NCI-H1694 (cell line): ENCODE measurements at regions not wholly inside any gene's neighbourhood (a gene's known extent, or its start where the extent isn't known, plus 50 kb on each side); places are given as distances from the start of the nearest gene placed in this dataset.
A peak's percentile ranks its signal among the peaks of the same experiment; 100 is the strongest.
"Not testable (repeated sequence)": the region's sequence is repeated elsewhere in the genome, so short reads cannot be mapped to it uniquely, and the experiment has no call there.

ENCODE experiments used
- DNase-seq: peaks from one replicate; lab custom pipeline; 2025; lab: John Stamatoyannopoulos, UW

DNA sequence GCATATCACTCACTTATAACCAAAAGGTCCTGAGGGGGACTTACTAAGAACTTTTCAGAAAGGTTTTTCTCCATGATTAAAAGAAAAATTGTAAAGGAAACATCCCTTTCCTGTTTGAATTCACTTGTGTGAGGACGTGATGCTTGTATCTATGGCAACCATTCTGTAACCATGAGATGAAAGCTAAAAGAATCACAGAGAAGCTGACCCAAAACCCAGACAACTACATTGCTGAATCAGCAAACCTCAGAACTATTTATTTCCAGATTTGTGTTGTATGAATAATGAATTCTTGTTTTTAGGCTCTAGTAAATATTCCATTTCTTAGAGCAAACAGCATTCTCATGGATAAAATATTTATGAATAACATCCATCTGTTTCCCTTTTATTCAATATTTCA lies 91.2 kb downstream of the RCHY1 start:
- no peak for DNase-seq

DNA sequence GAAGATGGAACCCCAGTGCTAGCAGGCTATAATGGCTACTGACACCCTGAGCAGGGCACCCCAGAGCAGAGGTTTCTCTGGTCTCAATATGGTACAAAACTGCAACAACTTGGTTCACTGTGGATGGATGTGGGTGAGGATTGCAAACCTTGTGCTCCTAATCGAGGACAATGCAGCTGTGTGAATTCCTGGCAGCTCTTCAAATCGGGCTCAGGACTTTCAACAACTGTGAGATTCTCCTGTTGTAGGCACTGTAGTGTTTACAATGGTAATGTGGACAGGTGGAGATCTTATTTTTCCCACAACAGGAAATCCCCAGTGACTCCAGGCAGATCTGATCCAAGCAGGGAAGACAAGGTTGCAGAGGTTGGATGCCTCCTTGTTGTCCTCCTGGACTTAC lies 101.5 kb downstream of the RCHY1 start:
- DNase-seq: no peak

DNA sequence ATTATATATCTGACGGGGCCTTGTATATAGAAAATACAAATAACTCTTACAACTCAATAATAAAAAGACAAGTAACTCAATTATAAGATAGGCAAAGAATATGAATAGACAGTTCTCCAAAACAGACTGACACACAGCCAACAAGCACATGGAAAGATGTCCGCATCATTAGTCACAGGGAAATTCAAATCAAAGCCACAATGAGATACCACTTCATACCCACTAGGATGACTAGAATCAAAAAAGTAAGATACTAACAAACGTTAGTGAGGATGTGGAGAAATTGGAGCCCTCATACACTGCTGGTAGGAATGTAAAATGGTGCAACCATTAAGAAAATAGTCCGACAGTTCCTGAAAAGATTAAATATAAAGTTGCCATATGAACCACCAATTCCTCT lies 115.7 kb downstream of the RCHY1 start:
- no peak for DNase-seq

DNA sequence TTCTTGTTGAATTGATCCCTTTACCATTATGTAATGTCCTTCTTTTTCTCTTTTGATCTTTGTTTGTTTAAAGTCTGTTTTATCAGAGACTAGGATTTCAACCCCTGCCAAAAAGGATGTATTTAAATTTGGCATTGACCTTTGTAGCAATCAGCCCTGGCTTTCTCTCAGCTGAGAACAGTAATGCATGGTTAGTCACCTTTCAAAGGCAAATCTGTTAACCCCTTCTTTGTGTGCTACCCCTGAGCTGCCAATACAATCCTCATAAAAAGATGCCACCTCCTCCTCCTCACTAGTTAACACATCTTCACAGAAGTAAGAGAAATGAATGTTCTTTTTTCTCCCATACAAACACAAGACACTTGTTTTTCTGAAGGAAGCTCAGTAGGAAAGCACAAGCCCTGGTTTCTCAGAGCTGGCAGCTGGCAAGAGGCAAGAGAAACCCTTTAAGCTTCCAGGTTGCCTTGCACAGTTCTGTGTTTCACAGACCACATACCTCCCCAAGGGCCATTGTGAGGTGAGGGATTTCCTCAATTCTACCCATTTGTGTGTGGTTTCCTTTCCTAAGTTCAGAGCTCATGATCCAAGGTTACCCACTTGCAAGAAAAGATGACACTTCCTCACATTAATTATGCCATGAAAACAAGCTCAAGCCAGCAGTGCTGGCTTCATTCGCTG lies 122.6 kb downstream of the RCHY1 start:
- no peak for DNase-seq

DNA sequence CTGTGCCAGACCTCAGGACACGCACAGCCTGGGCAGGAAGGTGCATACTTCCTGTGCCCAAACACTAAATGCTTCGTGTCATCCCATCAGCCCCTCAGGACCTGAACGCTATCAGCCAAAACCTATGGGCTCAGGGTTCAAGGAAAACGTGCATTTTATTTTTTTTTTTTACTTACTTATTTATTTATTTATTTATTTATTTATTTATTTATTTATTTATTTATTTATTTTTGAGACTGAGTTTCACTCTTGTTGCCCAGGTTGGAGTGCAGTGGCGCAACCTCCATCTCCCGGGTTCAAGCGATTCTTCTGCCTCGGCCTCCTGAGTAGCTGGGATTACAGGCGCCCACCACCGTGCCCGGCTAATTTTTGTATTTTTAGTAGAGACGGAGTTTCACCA lies 127.8 kb downstream of the RCHY1 start:
- DNase-seq: not testable (repeated sequence)

DNA sequence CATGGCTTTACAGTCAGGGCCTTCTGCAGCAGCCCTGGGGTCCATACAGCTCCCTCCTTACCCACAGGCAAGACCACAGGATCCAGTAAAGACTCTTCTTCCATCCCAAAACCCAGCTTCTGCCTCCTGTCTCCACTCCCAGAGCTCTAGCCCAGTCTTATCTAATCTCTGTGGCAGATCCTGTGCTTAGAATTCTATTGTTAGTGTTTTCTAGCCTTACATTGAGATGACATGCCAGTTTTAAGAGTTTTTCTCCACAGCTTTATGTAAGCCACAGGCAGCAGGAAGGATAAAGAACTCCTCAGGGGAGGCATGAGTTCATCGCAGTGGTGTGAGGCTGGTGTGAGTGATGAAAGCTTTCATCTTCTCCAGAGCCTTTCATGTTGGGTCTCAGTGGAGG lies 129.1 kb downstream of the RCHY1 start:
- DNase-seq: no peak

DNA sequence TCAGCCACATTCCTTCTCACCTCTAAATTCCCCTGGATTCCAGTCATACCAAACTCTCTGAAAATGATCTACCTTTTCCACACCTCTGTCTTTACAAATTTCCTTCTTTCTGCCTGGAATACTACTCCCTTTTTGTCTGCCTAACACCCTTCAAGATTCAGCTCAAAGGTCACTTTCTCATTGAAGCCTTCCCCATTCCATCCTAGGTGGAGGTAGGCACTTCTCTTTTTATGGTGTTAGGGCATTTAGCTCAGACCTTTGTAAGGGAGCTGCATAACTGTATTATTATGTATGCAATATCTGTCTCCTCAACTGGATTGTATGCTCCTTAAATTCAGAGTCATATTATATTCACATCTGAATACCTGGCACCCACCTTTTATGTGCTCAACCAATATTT lies 137.7 kb downstream of the RCHY1 start:
- DNase-seq: no peak

GRCh38 chr4:75371915-75372314 lies 142.3 kb downstream of the RCHY1 start:
- no peak for DNase-seq

DNA sequence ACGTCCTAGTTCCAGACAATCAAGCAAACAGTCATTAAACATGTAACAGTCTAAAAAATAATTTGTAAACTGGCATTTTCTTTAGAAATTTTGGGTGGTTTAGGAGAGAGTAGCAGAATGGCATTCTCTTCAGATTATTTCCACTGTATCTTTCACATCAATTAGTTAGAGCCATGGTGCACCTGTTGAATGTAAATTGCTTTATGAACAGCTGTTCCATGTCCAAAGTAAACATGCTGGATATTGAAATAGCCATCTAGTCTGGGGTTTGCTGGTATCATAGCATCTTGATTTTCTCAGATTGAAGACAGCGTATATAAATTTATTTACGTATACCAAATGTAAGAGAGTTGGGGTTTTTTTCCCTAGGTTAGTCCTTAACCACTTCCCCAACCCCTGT lies 143.6 kb downstream of the RCHY1 start:
- DNase-seq: no peak

GRCh38 chr4:75345423-75345822 lies 168.8 kb downstream of the RCHY1 start:
- no peak for DNase-seq

DNA sequence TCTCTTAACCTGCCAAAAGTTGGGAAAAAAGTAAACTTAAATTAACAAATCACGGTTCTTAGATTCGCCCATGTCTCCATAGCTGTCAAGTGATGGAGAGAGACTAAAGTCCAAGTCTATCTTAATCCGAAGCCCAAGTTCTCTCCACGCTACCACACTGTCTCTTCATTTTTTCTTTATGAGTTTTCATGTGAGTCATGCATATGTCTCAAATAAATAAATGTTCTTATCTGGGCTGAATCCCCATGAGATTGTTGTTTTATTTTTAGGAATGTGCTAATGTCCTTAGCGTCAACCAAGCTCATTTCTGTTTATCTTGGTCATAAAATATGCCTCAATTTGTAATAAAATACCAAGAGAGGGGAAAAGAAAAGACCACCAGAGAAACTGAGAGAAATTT lies 169.3 kb downstream of the RCHY1 start:
- DNase-seq: no peak

DNA sequence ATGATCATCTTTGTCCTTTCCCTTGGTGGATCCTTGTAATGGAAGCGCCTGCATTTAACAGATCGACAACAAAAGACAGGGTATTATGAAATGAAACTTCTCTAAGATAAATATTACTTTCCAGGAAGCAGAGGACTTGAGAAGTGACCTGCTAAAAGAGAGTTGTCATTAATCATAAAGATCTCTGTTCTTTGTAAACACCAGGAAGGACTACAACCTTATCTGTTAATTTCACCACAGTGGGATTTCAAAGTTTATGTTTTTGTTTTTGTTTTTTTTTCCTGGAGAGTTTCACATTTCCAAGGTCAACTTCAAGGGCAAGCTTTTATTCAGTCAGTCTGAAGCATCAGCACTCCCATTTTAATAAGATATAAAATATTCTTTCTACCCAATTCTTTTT lies 170.9 kb downstream of the RCHY1 start:
- no peak for DNase-seq

GRCh38 chr4:75340561-75340960 lies 173.6 kb downstream of the RCHY1 start:
- no peak for DNase-seq

- no peak for DNase-seq
Measured at GRCh38 chr4:75338352-75338880, 175.8 kb downstream of the RCHY1 start.

DNA sequence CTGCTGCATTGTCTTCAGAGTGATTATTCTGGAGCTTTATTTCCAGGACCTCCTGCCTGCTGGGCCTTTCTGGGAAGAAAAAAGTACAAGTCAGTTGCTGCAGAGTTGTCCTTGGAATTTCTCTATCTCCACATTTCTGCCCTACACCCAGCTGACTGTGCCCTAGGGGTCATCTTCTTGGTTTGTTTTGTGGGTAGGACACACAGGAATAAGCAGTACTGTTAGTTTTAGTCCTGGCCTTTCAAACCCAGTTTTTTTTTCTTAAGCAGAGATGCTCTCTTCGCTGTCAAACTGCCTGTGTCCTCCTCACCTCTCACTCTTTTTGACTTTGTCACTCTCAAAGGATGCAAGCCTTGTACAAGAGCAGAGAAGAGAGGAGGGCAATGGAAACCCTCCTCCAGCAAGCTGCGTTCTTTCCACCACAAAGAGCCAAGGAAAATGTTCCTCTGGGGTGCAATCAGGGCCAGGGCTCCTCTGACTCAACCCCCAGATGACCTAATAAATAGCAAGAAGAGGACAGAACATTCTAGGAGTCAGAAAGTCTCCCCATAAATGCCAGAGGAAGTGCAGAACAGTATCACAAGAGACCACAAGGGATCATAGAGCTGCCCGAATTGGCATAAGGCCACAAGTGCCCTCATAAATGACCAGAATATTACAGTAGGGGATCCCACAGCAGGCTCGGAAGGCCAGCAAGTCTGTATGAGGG lies 186.2 kb downstream of the RCHY1 start:
- no peak for DNase-seq

DNA sequence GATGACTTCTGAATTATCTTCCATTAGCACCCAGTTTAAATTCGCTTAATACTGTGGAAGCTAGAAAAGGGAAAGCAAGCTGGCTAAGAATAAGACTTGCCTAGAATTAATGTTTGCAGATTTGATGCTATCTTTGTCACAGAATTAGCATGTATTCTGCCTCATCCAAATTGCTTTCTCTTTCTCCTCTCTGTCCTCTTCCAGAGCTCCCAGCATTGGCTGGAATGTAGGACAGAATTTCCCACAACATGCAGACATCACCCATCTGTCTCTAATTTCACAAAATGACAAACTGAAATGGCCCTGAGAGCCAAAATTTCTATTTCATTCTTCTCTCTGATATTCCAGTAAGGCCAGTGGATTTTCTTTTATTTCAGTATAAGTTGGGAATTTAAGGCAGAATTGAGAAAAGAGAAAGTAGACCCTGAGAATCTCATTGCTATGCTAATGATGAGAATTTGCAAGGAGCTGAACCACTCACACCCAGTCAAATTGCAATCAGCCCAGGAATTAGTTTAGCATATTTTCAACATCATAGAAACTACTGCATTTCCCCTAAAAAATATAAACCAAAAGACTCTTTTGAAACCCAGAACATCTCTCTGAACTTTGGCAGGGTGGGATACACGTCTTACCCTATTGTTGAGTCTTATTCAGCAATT lies 188.8 kb downstream of the RCHY1 start:
- DNase-seq: peak; percentile 8

DNA sequence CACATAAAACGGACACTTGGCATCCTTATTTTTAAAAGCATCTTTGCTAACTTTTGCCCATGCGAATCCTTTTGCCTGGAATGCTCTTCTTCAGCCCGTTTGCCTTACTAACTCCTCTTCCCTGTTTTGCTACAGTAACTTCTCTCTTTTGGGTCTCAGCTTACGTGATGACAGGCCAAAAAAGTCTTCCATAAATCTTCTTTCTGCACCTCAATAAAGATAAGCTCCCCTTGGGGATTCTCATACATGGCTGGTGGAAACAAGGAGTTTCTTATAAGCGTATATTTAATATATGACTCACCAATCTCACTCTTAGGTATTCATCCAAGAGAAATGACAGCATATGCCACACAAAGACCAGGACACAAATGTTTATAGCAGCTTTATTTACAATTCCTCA lies 192.7 kb downstream of the RCHY1 start:
- no peak for DNase-seq

- DNase-seq: not testable (repeated sequence)
Measured at GRCh38 chr4:75317641-75318040, 196.6 kb downstream of the RCHY1 start.

GRCh38 chr4:75308049-75308448 lies 206.2 kb downstream of the RCHY1 start:
- no peak for DNase-seq

- no peak for DNase-seq
Measured at GRCh38 chr4:75306506-75306905, 207.7 kb downstream of the RCHY1 start.

DNA sequence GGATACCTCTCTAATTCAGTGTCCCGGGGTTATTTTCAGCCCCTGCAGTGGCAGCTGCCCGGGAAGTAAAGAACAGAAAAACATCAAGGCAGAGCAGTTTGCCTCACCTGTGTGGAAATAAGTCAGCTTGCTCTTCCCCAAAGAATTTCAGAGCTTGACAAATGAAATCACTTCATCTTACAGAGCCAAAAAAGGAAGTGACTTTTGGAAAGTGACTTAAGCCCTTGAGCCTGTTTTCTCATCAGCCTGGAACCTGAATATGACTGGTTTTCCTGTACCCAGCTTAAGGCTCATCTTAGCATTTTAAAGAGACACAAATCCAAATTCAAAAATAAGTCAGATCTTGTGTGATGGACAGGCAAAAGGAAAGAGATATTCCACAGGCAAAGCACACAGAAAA lies 211.6 kb downstream of the RCHY1 start:
- DNase-seq: no peak

DNA sequence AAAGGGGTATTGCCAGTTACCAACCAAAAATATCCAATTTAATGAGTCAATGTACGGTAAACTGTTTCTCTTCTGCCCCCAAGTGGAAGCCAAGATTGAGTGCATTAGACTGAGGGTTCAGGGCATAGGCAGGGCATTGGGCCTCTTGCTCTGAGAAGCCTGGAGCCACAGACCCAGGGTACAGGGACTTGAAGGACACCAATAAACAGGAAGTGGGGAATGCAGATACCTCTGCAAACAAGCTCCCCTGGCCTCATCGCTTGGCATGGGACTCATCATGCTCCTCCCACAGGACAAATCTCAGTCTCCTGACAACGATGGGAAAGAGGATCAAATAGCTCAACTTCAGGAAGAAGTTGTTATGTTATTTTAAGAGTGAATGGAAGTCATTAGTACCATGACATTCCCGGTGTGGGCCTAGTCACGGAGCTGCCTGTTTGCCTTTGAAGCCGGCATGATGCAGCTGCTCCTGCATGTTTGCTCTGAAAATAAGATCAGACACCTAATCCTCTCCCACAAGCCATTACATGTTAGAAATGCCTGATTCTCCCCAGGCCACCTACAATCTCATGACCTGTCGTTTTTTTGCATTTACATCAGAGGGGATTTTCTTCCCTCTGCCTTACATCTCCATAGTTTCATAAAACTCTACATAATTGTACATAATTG lies 224.2 kb downstream of the RCHY1 start:
- peak; percentile 4 for DNase-seq
